OCI-LY1 (cell line): ENCODE measurements at regions not wholly inside any gene's neighbourhood (a gene's known extent, or its start where the extent isn't known, plus 50 kb on each side); places are given as distances from the start of the nearest gene placed in this dataset.

Experiments
- H2AFZ ChIP-seq: fragments of 200-600 bp; sonication (generic), shearing (Covaris generic); 2 replicates; pipeline ENCODE4 v1.6.0; 2014; ENCODE audit warnings: antibody characterized with exemption, mild to moderate bottlenecking, low read length
- H3F3A ChIP-seq: fragments of 200-600 bp; sonication (generic), shearing (Covaris generic); 2 replicates; pipeline ENCODE4 v1.6.0; 2014; ENCODE audit warnings: mild to moderate bottlenecking, antibody characterized with exemption, low read length, moderate library complexity; ENCODE audit not compliant: insufficient read depth
- H3K27ac ChIP-seq: fragments of 200-600 bp; sonication (generic); 2 replicates; pipeline ENCODE4 v1.5.1; 2014; ENCODE audit warnings: low read length, mixed run types, mild to moderate bottlenecking, low read depth; ENCODE audit not compliant: poor library complexity, severe bottlenecking
- H3K27me3 ChIP-seq: fragments of 200-600 bp; sonication (generic); 2 replicates; pipeline ENCODE4 v1.6.0; 2014; ENCODE audit warnings: antibody characterized with exemption, mild to moderate bottlenecking, low read length, moderate library complexity; ENCODE audit not compliant: insufficient read depth
- H3K36me3 ChIP-seq: fragments of 200-600 bp; sonication (generic); 2 replicates; pipeline ENCODE4 v1.6.1; 2014; ENCODE audit warnings: mild to moderate bottlenecking, antibody characterized with exemption, low read length, moderate library complexity, mixed read lengths; ENCODE audit not compliant: insufficient read depth
- H3K4me1 ChIP-seq: fragments of 200-600 bp; sonication (generic); 2 replicates; pipeline ENCODE4 v1.5.1; 2014; ENCODE audit warnings: mild to moderate bottlenecking, low read length, moderate library complexity; ENCODE audit not compliant: insufficient read depth, severe bottlenecking
- H3K4me2 ChIP-seq: fragments of 200-600 bp; sonication (generic), shearing (Covaris generic); 2 replicates; pipeline ENCODE4 v1.6.1; 2014; ENCODE audit warnings: low read length
- H3K4me3 ChIP-seq: fragments of 200-600 bp; sonication (generic); 2 replicates; pipeline ENCODE4 v1.5.1; 2014; ENCODE audit warnings: low read length, low read depth, mild to moderate bottlenecking, mixed read lengths; ENCODE audit not compliant: poor library complexity, severe bottlenecking
- H3K79me2 ChIP-seq: fragments of 200-600 bp; shearing (Covaris generic); 2 replicates; pipeline ENCODE4 v1.6.1; 2016; ENCODE audit warnings: mixed run types, low read length, mixed read lengths; ENCODE audit not compliant: insufficient read depth
- H3K9ac ChIP-seq: fragments of 200-600 bp; sonication (generic), shearing (Covaris generic); 2 replicates; pipeline ENCODE4 v1.6.1; 2014; ENCODE audit warnings: mild to moderate bottlenecking, low read length, mixed read lengths
- H3K9me2 ChIP-seq: fragments of 200-600 bp; sonication (generic), shearing (Covaris generic); 2 replicates; pipeline ENCODE4 v1.6.1; 2014; ENCODE audit warnings: low read depth, mild to moderate bottlenecking, low read length, mixed read lengths
- H3K9me3 ChIP-seq: fragments of 200-600 bp; shearing (Covaris generic); 2 replicates; pipeline ENCODE4 v1.6.1; 2014; ENCODE audit warnings: low read length, mixed read lengths
- H4K20me1 ChIP-seq: fragments of 200-600 bp; sonication (generic), shearing (Covaris generic); 2 replicates; pipeline ENCODE4 v1.6.0; 2016; ENCODE audit warnings: mild to moderate bottlenecking, low read length; ENCODE audit not compliant: insufficient read depth
- EZH2 ChIP-seq: fragments of 200-600 bp; sonication (generic), shearing (Covaris generic); IDR thresholded peaks from 2 replicates; pipeline ENCODE4 v1.8.0; 2017; ENCODE audit warnings: borderline replicate concordance, mixed run types, mild to moderate bottlenecking, antibody characterized with exemption, low read length, moderate library complexity, mixed read lengths
- TF ChIP-seq, protein P1 (sequence below): fragments of 200-600 bp; sonication (generic), shearing (Covaris generic); IDR thresholded peaks from 2 replicates; pipeline ENCODE4 v1.5.1; 2017; ENCODE audit warnings: mild to moderate bottlenecking, antibody characterized with exemption, low read length, moderate library complexity, mixed read lengths

GRCh38 chr12:100724071-100724470, 70.5 kb upstream of the ANO4 start:
- no peaks in the 10 kb centered on the region for H3K27me3 ChIP-seq
- no peaks in the 10 kb centered on the region for H3K4me1 ChIP-seq
- no peaks in the 10 kb centered on the region for H3K9me2 ChIP-seq
- no peaks in the 10 kb centered on the region for H3K36me3 ChIP-seq
- H3K9me3 ChIP-seq: no peaks in the 10 kb centered on the region
- H3K9ac ChIP-seq: no peak overlapping the region
- H3K79me2 ChIP-seq: no peaks in the 10 kb centered on the region
- no peak overlapping the region for H3K4me2 ChIP-seq
- H3K4me3 ChIP-seq: no peak overlapping the region
- H3F3A ChIP-seq: no peaks in the 10 kb centered on the region
- H4K20me1 ChIP-seq: no peaks in the 10 kb centered on the region
- no peak overlapping the region for H2AFZ ChIP-seq
- no peak for TF ChIP-seq EZH2
- TF ChIP-seq, protein P1, sequence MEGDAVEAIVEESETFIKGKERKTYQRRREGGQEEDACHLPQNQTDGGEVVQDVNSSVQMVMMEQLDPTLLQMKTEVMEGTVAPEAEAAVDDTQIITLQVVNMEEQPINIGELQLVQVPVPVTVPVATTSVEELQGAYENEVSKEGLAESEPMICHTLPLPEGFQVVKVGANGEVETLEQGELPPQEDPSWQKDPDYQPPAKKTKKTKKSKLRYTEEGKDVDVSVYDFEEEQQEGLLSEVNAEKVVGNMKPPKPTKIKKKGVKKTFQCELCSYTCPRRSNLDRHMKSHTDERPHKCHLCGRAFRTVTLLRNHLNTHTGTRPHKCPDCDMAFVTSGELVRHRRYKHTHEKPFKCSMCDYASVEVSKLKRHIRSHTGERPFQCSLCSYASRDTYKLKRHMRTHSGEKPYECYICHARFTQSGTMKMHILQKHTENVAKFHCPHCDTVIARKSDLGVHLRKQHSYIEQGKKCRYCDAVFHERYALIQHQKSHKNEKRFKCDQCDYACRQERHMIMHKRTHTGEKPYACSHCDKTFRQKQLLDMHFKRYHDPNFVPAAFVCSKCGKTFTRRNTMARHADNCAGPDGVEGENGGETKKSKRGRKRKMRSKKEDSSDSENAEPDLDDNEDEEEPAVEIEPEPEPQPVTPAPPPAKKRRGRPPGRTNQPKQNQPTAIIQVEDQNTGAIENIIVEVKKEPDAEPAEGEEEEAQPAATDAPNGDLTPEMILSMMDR: no peak
- H3K27ac ChIP-seq: no peak overlapping the region

DNA sequence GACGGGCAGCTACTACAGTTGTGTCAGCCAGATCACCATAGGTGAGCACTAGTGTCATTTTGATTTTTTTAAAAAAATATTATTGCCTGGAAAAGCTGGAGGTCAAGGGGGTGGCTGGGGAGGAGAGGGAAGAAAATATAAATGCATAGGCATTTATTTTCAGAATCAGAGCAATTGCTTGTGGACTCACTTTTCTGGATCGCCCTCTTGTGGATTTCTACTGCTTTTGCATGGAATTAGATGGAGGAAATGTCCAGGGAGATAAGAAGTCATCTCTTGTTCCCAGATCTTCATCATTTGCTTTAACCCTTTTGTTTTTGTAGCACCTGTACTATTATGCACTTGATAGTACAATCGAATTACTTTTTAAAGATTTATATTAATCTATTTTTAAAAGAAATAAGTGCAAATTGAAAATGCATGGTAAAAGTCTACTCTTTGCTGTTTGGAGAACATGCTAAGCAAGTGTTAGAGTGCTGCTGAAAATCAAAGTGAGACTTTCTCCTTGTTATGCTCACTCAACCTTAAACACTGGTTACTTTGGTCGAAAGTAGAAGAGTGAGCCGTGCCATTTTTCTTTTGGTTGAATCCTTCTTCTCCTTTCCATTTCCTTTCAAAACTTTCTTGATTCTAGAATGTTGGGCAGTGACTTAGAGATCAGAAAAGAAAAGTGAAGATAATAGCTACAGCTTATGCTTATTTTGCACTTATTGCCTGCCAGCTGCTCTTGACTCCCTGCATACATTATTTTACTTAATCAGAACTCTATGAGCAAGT, 60.6 kb upstream of the ANO4 start:
- TF ChIP-seq, protein P1: peak; percentile 28
- no peak for TF ChIP-seq EZH2
- H3K4me2 ChIP-seq: no peak overlapping the region
- no peak overlapping the region for H3K9ac ChIP-seq

DNA sequence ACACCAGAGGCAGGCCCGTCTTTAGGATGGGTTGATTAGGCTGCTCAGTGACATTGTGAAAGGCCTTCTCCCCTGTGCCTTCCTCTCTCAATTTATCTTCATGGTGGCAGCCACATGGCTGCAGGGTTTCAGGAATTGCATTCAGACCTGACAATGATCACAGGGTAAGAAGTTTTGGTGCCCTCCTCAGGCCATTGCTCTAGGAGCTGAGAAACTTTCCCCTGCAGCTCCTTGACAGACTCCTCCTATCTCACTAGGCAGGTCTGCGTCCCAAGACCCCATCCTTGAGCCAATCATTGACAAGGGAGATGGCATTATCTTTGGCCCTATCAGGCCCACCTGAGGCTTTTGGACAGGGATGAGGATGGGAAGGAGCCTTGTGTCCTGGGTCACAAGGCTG, 57.4 kb upstream of the ANO4 start:
- H3K27me3 ChIP-seq: no peaks in the 10 kb centered on the region
- H3K9me3 ChIP-seq: no peaks in the 10 kb centered on the region
- H3K27ac ChIP-seq: no peak overlapping the region
- no peak overlapping the region for H3K4me2 ChIP-seq
- no peaks in the 10 kb centered on the region for H3K79me2 ChIP-seq
- H3K36me3 ChIP-seq: no peaks in the 10 kb centered on the region
- no peak overlapping the region for H3K4me3 ChIP-seq
- no peaks in the 10 kb centered on the region for H4K20me1 ChIP-seq
- H2AFZ ChIP-seq: no peak overlapping the region
- H3F3A ChIP-seq: no peaks in the 10 kb centered on the region
- TF ChIP-seq EZH2: no peak
- TF ChIP-seq, protein P1: no peak
- no peak overlapping the region for H3K9ac ChIP-seq
- no peaks in the 10 kb centered on the region for H3K4me1 ChIP-seq
- H3K9me2 ChIP-seq: no peaks in the 10 kb centered on the region

More for the DNA sequence above, 60.6 kb upstream of the ANO4 start:
- Histone ChIP-seq H3K79me2 (no peaks in the 10 kb centered on the region), H3K36me3 (no peaks in the 10 kb centered on the region), H3K4me3 (no peak overlapping the region), H4K20me1 (no peaks in the 10 kb centered on the region), H3K9me2 (no peaks in the 10 kb centered on the region), H3K4me1 (no peaks in the 10 kb centered on the region), H2AFZ (no peak overlapping the region), H3K27ac (no peak overlapping the region), H3K27me3 (no peaks in the 10 kb centered on the region), H3F3A (no peaks in the 10 kb centered on the region), H3K9me3 (no peaks in the 10 kb centered on the region)
